ENCODE measurements at regions not wholly inside any gene's neighbourhood (a gene's known extent, or its start where the extent isn't known, plus 50 kb on each side); places are given as distances from the start of the nearest gene placed in this dataset.

GRCh38 chr12:124489220-124489619 lies 78.2 kb downstream of the NCOR2 start:
- DNase-seq: no peak

DNA sequence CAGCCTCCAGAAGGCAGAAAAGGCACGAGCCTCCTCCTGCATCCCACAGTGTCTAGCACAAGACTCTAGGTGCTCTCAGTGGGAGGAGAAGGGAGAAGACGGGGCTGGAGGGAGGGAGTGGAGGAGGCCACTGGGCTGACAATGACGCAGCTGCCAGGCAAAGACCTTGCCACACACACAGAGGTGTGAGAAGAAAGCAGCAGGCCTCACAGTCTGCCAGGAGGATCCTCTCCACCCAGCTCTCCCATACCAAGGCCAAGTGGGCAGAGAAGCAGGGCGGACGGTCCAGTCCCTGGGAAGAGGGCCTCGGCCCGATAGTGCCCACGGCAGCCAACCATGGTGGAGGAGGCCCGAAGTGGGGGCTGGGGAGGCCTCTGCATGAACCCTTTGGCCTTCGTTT lies 78.9 kb downstream of the NCOR2 start:
- no peak for DNase-seq

DNA sequence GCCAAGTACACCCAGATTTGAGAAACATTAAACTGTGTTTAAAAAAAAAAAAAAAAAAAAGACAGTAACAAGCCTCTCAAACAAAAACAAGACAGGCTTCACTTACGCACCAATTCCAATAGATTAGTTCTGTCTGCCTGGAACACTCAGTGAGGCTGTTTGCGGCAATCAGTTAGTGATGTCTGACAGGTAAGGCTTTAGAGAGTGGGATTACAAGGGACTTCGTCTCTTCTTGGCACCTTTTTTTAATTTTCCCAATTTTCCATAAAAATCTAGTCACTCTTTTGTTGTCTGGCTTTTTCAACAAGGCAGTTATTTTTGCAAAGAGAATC lies 79.6 kb downstream of the NCOR2 start:
- DNase-seq: no peak

DNA sequence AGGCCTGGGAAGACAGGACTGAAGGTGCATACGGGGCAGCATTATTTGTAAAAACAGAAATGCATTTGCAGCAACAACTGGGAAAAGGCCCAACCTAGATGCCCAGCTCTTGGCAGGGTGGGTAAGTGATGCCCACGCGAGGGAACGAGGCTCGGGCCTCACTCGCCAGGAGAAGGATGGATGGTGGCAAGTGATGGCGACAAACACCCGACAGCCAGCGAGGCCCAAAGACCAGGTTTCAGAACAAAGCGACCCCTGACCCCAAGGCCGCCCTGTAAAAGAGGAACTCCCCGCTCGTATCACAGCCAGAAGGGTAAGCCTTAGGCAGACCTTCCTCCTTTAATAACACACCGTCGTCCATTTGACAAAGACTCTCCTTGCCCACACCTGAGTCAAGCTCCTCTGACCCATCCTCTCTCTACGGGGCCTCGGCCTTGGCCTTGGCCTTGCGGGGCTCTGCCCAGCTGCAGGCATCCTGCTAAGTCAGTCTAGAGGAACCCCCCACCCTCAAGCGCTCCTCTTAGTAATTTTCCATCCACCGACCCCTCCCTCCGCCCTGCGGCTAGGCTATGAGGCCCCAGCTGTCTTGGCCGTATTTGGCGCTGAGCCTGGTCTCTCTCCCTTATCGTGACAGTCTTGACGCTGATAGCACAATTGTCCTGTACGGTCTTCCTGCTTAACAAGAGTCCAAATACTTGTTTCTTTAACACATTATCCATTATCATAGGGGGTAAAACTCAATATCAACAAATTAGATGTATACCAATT lies 80.2 kb downstream of the NCOR2 start:
- no peak for DNase-seq

- DNase-seq: no peak
These were observed 81.0 kb downstream of the NCOR2 start for GRCh38 chr12:124486346-124486963.

- no peak for DNase-seq
These were observed 82.0 kb downstream of the NCOR2 start for GRCh38 chr12:124485371-124485770.

- no peak for DNase-seq
These were observed 82.9 kb downstream of the NCOR2 start for GRCh38 chr12:124484526-124484953.

GRCh38 chr12:124484067-124484466 lies 83.3 kb downstream of the NCOR2 start:
- DNase-seq: no peak

DNA sequence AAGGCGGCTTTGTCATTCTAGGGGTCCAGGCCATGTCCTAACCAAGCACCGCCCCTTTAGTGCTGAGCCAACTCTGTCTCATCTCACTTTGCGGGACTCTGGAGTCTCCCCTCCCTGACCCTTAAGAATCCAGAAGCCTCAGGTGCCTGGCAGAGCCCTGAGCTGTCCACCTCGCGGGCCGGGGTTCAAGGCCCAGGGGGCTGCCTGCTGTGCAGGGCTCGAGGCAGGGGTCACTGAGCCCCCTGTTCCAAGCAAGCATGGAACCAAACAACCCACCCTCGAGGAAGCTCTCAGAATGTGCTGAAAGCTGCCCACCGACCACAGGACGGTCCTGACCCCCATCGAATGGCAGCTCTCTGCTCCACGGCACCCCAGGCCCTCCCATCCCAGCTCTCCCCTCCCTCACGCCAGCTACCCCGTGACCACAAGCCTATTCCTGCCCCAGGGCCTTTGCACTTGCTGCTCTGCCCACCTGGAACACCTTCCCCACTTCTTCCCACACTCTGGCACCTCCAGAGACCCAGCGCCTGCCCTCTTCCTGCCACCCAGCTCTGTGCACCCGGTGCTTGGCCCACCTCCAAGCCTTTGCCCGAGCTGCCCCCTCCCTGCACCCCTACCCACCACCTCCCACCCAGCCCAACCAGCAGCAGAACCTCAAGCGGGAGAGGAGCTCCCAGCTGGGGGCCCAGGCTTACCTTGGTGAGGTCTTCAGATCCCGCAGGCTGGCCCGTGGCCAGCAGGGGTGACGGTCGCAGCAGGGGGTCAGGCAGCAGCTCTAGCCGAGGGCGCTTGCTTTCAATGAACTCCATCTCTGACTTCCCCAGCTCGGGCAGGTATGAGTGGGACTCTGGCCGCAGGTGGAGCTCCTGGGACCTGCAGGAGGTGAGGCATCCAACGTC lies 84.3 kb downstream of the NCOR2 start:
- no peak for DNase-seq

DNA sequence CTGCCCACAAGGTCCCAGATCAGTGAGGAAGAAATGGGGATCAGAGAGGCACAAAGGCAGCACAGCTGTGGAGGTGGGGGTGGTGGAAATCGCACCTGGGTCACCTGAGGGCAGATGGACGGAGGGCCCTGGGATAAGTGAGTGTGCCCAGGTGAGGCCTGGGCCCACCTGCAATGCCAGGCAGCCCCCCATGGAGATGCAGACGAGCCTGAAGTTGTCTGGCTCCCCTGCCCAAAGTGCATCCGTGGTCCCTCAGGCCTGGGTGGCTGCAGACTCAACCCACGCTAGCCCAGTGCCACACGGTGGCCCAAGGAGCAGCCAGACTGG lies 84.9 kb downstream of the NCOR2 start:
- no peak for DNase-seq

- no peak for DNase-seq
These were observed 85.4 kb downstream of the NCOR2 start for GRCh38 chr12:124481772-124482566.

- no peak for DNase-seq
These were observed 86.1 kb downstream of the NCOR2 start for GRCh38 chr12:124481257-124481750.

- no peak for DNase-seq
These were observed 86.7 kb downstream of the NCOR2 start for GRCh38 chr12:124480469-124481256.

DNA sequence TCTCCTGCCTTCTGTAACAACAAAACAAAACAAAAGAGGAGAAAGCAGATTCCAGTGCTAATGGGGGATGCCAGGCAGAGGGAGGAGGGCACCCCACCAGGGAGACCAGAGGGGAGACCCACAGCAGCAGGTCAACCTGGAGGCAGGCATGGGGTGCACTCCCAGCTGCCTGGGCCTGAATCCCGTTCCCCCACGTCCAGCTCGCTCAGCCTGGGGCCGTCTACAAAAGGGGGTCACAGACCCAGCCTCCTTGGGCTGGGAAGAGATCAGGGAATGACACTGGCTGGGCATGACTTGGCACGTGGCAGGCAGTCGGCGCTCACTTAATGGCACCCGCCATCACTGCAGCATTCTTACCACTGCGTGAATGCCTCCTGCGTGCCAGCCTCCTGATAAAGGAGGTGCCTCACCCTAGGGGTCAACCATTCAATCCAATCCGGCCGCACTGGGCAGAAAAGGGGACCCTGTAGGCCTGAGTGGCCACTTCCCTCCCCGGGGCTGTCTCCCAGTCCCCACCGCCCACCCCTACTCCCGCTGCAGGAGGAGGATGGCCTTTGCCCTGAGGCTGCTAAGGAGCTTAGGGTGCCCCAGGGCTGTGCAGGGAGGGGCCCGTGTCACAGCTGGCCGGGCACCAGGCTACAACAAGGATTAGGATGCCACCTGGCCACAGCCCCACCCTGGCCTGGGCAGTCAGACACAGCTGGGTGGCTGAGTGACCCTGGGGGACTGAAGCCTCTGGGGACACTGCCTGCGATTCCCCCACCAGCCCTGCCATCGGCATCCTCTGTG lies 87.5 kb downstream of the NCOR2 start:
- DNase-seq: no peak

GRCh38 chr12:124478985-124479645 lies 88.3 kb downstream of the NCOR2 start:
- DNase-seq: no peak

- no peak for DNase-seq
These were observed 89.0 kb downstream of the NCOR2 start for GRCh38 chr12:124478416-124478815.

DNA sequence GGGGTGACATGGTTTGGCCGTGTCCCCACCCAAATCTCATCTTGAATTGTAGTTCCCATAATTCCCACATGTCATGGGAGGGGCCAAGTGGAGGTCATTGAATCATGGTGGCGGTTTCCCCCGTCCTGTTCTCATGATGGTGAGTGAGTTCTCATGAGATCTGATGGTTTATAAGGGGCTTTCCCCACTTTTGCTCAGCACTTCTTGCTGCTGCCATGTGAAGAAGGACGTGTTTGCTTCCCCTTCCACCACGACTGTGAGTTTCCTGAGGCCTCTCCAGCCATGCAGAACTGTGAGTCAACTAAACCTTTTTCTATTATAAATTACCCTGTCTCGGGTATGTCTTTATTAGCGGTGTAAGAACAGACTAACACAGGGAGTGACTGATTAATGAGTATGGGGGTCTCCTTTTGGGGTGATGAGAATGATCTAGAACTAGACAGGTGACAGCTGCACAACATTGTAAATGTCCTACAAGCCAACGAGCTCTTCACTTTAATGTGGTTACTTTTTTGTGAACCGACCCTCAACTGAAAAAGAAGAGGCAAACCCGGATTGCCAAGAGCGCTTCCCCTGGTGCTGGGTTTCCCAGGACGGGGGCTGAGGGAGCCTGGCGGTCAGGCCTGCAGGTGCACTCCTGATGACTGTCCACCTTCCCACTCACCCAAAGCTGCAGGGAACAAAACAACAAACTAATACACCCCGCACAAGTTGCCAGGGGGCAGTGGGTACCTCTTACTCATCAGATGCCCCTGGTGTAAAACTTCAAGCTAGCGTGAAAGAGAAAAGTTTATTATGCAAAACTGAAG lies 90.1 kb downstream of the NCOR2 start:
- no peak for DNase-seq

GRCh38 chr12:124476011-124476400 lies 91.4 kb downstream of the NCOR2 start:
- no peak for DNase-seq

DNA sequence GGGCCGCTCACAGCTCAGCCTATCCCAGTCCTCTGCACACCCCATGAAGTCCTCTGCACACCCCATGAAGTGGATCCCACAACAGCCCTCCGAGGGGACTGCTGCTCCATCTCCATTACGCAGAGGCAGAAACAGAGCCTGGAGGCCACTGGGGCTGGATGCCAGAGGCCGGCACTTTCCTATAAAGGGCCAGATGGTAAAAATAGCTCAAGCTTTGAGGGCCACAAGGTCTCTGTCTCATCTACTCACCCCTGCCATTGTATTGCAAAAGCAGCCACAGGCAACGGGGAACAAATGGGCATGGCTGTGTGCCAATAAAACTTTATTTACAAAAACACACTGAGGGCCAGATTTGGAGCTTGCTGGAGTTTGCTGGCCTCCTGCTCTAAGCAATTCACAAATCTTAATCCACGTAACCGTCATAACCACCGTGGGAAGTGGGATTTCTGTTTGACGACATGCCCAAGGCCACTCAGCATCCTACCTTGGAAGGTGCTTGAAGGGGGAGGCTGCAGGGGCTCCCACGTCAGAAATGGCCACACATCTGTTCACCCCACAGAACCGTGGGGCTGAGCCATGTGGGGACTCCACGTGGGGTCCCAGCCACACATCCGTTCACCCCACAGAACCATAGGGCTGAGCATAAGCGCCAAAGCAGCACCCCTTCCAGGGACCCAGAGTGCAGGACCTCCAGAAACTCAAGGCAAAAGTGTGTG lies 92.0 kb downstream of the NCOR2 start:
- DNase-seq: no peak

Measured in hindlimb muscle (tissue), 1 donor.